H1 (cell line): ENCODE measurements at regions not wholly inside any gene's neighbourhood (a gene's known extent, or its start where the extent isn't known, plus 50 kb on each side); places are given as distances from the start of the nearest gene placed in this dataset.

Experiments
- CTCF ChIA-PET: fragments of 300-600 bp; sonication (Branson Sonifier 250); formaldehyde crosslinking; loops from one replicate; lab custom pipeline; 2021; ENCODE audit not compliant: partially characterized antibody; lab: Charles Lee
- POLR2A ChIA-PET: fragments of 300-600 bp; sonication (Branson Sonifier 250); formaldehyde crosslinking; loops from one replicate; lab custom pipeline; 2021; ENCODE audit warnings: inconsistent platforms; ENCODE audit not compliant: partially characterized antibody; lab: Charles Lee
- DNase-seq, 2 experiments: peaks; one replicate each; pipeline versions ENCODE4 v3.0.0 to v3.0.0-alpha.2; 2010 to 2022; ENCODE audit warnings: low spot score in 2 of 2, low read depth in 1 of 2, mixed read lengths in 1 of 2
- FAIRE-seq: peaks from 2 replicates; lab custom pipeline; 2011; peaks lifted over from hg19 to GRCh38; lab: Jason Lieb, UNC
- H2AFZ ChIP-seq: 2 replicates; pipeline ENCODE4 v1.8.1; 2012; ENCODE audit warnings: low read length, inconsistent platforms
- H2AK5ac ChIP-seq: 2 replicates; pipeline ENCODE4 v1.6.1; 2013; ENCODE audit warnings: low read depth, low read length
- H2BK120ac ChIP-seq: replicated peaks from 2 replicates; pipeline ENCODE3; 2013; ENCODE audit warnings: low read depth, low read length, inconsistent platforms
- H2BK12ac ChIP-seq: 2 replicates; pipeline ENCODE4 v1.6.1; 2013; ENCODE audit warnings: low read depth, low read length
- H2BK15ac ChIP-seq: 2 replicates; pipeline ENCODE4 v1.6.1; 2013; ENCODE audit warnings: low read length
- H2BK20ac ChIP-seq: 2 replicates; pipeline ENCODE4 v1.6.1; 2013; ENCODE audit warnings: low read length
- H2BK5ac ChIP-seq: 2 replicates; pipeline ENCODE4 v1.6.1; 2013; ENCODE audit warnings: low read depth, low read length
- H3K14ac ChIP-seq: 2 replicates; pipeline ENCODE4 v1.6.1; 2013; ENCODE audit warnings: inconsistent platforms; ENCODE audit not compliant: insufficient read length
- H3K18ac ChIP-seq: 2 replicates; pipeline ENCODE4 v1.6.1; 2013; ENCODE audit warnings: low read length; ENCODE audit errors: extremely low read depth
- H3K23ac ChIP-seq: 2 replicates; pipeline ENCODE4 v1.6.1; 2013; ENCODE audit warnings: inconsistent platforms; ENCODE audit not compliant: insufficient read length
- H3K23me2 ChIP-seq: 2 replicates; pipeline ENCODE4 v1.6.1; 2013; ENCODE audit warnings: low read depth, low read length
- H3K27ac ChIP-seq: 2 replicates; pipeline ENCODE4 v1.6.1; 2011; ENCODE audit warnings: low read depth, low read length, inconsistent platforms
- H3K27me3 ChIP-seq, 4 experiments: replicated peaks in 1 of 4; 1 replicate in 1 of 4; 2 replicates in 3 of 4; pipeline versions ENCODE4 v1.6.1 to v1.8.1; 2011 to 2013; ENCODE audit warnings: low read length in 3 of 4, mild to moderate bottlenecking in 3 of 4, inconsistent platforms in 2 of 4, mixed read lengths in 2 of 4, moderate library complexity in 1 of 4; ENCODE audit not compliant: control insufficient read depth in 3 of 4, insufficient read depth in 3 of 4; ENCODE audit errors: extremely low read depth in 1 of 4
- H3K36me3 ChIP-seq, 4 experiments: 2 replicates each; pipeline versions ENCODE4 v1.6.1 to v1.8.1; 2011 to 2013; ENCODE audit warnings: mild to moderate bottlenecking in 4 of 4, low read length in 3 of 4, moderate library complexity in 2 of 4, control low read depth in 1 of 4, inconsistent platforms in 1 of 4; ENCODE audit not compliant: insufficient read depth in 4 of 4, control insufficient read depth in 2 of 4
- H3K4ac ChIP-seq: replicated peaks from 2 replicates; pipeline ENCODE3; 2013; ENCODE audit warnings: low read length, low read depth, mixed read lengths, inconsistent platforms; ENCODE audit not compliant: insufficient read length
- H3K4me1 ChIP-seq, 4 experiments: replicated peaks in 1 of 4; 1 replicate in 1 of 4; 2 replicates in 3 of 4; pipeline versions ENCODE4 v1.6.1 to v1.8.1; 2011 to 2013; ENCODE audit warnings: low read length in 3 of 4, inconsistent platforms in 2 of 4, mixed read lengths in 1 of 4; ENCODE audit not compliant: insufficient read depth in 4 of 4, control insufficient read depth in 3 of 4
- H3K4me2 ChIP-seq, 2 experiments: 2 replicates each; pipeline versions ENCODE4 v1.6.1 to v1.8.1; 2011 to 2013; ENCODE audit warnings: low read depth in 2 of 2, low read length in 2 of 2, control low read depth in 1 of 2, inconsistent platforms in 1 of 2, mild to moderate bottlenecking in 1 of 2; ENCODE audit not compliant: insufficient read depth in 1 of 2
- H3K4me3 ChIP-seq, 4 experiments: fragments of 200-600, 300-600 bp in 1 of 4; sonication (generic), shearing (Covaris generic), sonication (Bioruptor Twin) in 1 of 4; 2 replicates each; pipeline versions ENCODE4 v1.5.1 to v1.8.1; 2011 to 2016; ENCODE audit warnings: low read length in 4 of 4, low read depth in 3 of 4, control low read depth in 2 of 4, inconsistent platforms in 2 of 4, mild to moderate bottlenecking in 2 of 4, mixed read lengths in 1 of 4, moderate library complexity in 1 of 4; ENCODE audit not compliant: insufficient read depth in 2 of 4; ENCODE audit errors: extremely low read depth in 1 of 4
- H3K56ac ChIP-seq: replicated peaks from 2 replicates; pipeline ENCODE3; 2013; ENCODE audit warnings: low read depth, mild to moderate bottlenecking, mixed read lengths, low read length, inconsistent platforms; ENCODE audit not compliant: insufficient read length
- H3K79me1 ChIP-seq: 2 replicates; pipeline ENCODE4 v1.6.1; 2013; ENCODE audit warnings: low read depth, low read length, control low read depth
- H3K79me2 ChIP-seq, 2 experiments: 2 replicates each; pipeline versions ENCODE4 v1.6.1 to v1.8.1; 2012 to 2013; ENCODE audit warnings: low read length in 2 of 2, mild to moderate bottlenecking in 2 of 2, inconsistent platforms in 1 of 2; ENCODE audit not compliant: insufficient read depth in 2 of 2, control insufficient read depth in 1 of 2
- H3K9ac ChIP-seq, 4 experiments: replicated peaks in 1 of 4; 1 replicate in 1 of 4; 2 replicates in 3 of 4; pipeline versions ENCODE4 v1.6.1 to v1.8.1; 2011 to 2013; ENCODE audit warnings: low read depth in 3 of 4, low read length in 3 of 4, control low read depth in 2 of 4, mild to moderate bottlenecking in 2 of 4, moderate library complexity in 2 of 4, inconsistent platforms in 1 of 4; ENCODE audit errors: extremely low read depth in 1 of 4
- H3K9me3 ChIP-seq, 2 experiments: 2 replicates each; pipeline versions ENCODE4 v1.6.1 to v1.8.1; 2012 to 2013; ENCODE audit warnings: mild to moderate bottlenecking in 2 of 2, moderate library complexity in 2 of 2, control low read depth in 1 of 2, inconsistent platforms in 1 of 2, low read depth in 1 of 2, low read length in 1 of 2, mixed read lengths in 1 of 2; ENCODE audit not compliant: insufficient read depth in 2 of 2
- H4K20me1 ChIP-seq, 2 experiments: replicated peaks in 1 of 2; 2 replicates each; pipeline versions ENCODE3 to v1.8.1; 2011 to 2013; ENCODE audit warnings: inconsistent platforms in 2 of 2, low read length in 2 of 2, mild to moderate bottlenecking in 1 of 2; ENCODE audit not compliant: insufficient read depth in 2 of 2, control insufficient read depth in 1 of 2
- H4K5ac ChIP-seq: 2 replicates; pipeline ENCODE4 v1.6.1; 2013; ENCODE audit warnings: low read length, low read depth, mixed read lengths, inconsistent platforms; ENCODE audit not compliant: insufficient read length
- H4K8ac ChIP-seq: 2 replicates; pipeline ENCODE4 v1.8.0; 2013; ENCODE audit warnings: mild to moderate bottlenecking, moderate library complexity, low read length, inconsistent platforms; ENCODE audit not compliant: insufficient read depth; ENCODE audit errors: extremely low read depth
- H4K91ac ChIP-seq: replicated peaks from 2 replicates; pipeline ENCODE3; 2013; ENCODE audit warnings: low read length, mixed read lengths, inconsistent platforms; ENCODE audit not compliant: insufficient read length
- BACH1 ChIP-seq: IDR thresholded peaks from 2 replicates; pipeline ENCODE4 v1.6.1; 2012; ENCODE audit warnings: low read length, improper control_type of control experiment
- BCL11A ChIP-seq, 2 experiments: IDR thresholded peaks; one replicate each; pipeline ENCODE4 v1.6.1; 2011; ENCODE audit warnings: low read depth in 2 of 2, low read length in 2 of 2, mild to moderate bottlenecking in 2 of 2
- CHD1 ChIP-seq: IDR thresholded peaks from 2 replicates; pipeline ENCODE4 v1.6.1; 2012; ENCODE audit warnings: low read depth, low read length, improper control_type of control experiment
- CTBP2 ChIP-seq: IDR thresholded peaks from 2 replicates; pipeline ENCODE4 v1.7.0; 2011; ENCODE audit warnings: borderline replicate concordance, mild to moderate bottlenecking, moderate library complexity, mixed read lengths, low read length; ENCODE audit not compliant: insufficient read depth, insufficient read length
- FOSL1 ChIP-seq: IDR thresholded peaks from 2 replicates; pipeline ENCODE4 v1.6.1; 2011; ENCODE audit warnings: mild to moderate bottlenecking, low read depth, low read length, moderate library complexity; ENCODE audit not compliant: insufficient read depth
- JUN ChIP-seq: IDR thresholded peaks from 2 replicates; pipeline ENCODE4 v1.6.1; 2011; ENCODE audit warnings: low read depth, mild to moderate bottlenecking, improper control_type of control experiment, low read length
- NANOG ChIP-seq: IDR thresholded peaks from 2 replicates; pipeline ENCODE4 v1.6.1; 2011; ENCODE audit warnings: low read length, low read depth, mild to moderate bottlenecking, inconsistent platforms; ENCODE audit not compliant: insufficient read depth, poor library complexity, severe bottlenecking
- POU5F1 ChIP-seq: IDR thresholded peaks from 2 replicates; pipeline ENCODE4 v1.6.1; 2011; ENCODE audit warnings: low read depth, mild to moderate bottlenecking, low read length, moderate library complexity
- SIRT6 ChIP-seq: IDR thresholded peaks from one replicate; pipeline ENCODE4 v1.7.1; 2012; ENCODE audit warnings: low read length, inconsistent platforms
- WGBS, 2 experiments: shearing (Covaris generic) in 1 of 2; methylation state at CpG; one replicate each; pipeline versions ENCODE4 v1.1.6 to v1.1.7; 2013 to 2015; ENCODE audit warnings: low lambda C conversion rate in 2 of 2, mixed read lengths in 2 of 2, inconsistent platforms in 1 of 2, low coverage in 1 of 2, missing lambda C conversion rate in 1 of 2; ENCODE audit not compliant: insufficient replicate concordance in 2 of 2, insufficient coverage in 1 of 2, insufficient read length in 1 of 2; ENCODE audit errors: extremely low coverage in 1 of 2, missing lambda C conversion rate in 1 of 2; 5-methylcytosine and 5-hydroxymethylcytosine counted together

DNA sequence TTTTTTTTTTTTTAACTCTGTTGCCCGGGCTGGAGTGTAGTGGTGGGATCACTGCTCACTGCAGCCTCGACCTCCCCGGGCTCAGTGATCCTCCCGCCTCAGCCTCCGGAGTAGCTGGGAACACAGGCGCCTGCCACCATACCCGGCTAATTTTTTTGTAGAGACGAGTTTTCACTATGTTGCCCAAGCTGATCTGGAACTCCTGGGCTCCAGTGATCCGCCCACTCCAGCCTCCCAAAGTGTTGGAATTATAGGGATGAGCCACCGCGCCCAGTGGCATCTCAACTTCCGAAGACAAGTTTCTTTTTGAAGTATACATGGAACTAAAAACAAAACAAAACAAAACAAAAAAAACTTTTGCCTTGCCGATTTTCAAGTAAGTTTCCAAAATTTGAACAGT lies 66.6 kb upstream of the ZNF184 start:
- Histone ChIP-seq H3K27ac (no peak overlapping the region), H3K36me3 (no peaks in the 10 kb centered on the region), H2AFZ (no peak overlapping the region; the same call in 1 of the 2 replicates), H3K4me1 (no peaks in the 10 kb centered on the region; a peak in 1 of 7 replicates), H3K23me2 (no peaks in the 10 kb centered on the region), H2BK12ac (no peak overlapping the region), H3K79me1 (no peaks in the 10 kb centered on the region), H2BK5ac (no peak overlapping the region), H4K91ac (no peak overlapping the region), H3K56ac (no peak overlapping the region), H3K4me2 (peak overlapping the region; percentile 37 to 45; a peak in 3 of 4 replicates), H3K18ac (no peak overlapping the region), H2BK15ac (no peak overlapping the region), H3K14ac (no peak overlapping the region), H3K9ac (no peak overlapping the region), H3K23ac (no peak overlapping the region), H3K9me3 (no peaks in the 10 kb centered on the region), H3K4ac (no peak overlapping the region), H2AK5ac (no peak overlapping the region), H3K79me2 (no peaks in the 10 kb centered on the region), H3K27me3 (no peaks in the 10 kb centered on the region), H4K20me1 (no peaks in the 10 kb centered on the region), H2BK120ac (no peak overlapping the region), H4K8ac (no peak overlapping the region), H4K5ac (no peak overlapping the region), H2BK20ac (no peak overlapping the region), H3K4me3 (peak overlapping the region; percentile 27 to 55 (median 30); a peak in 6 of 8 replicates)
- FAIRE-seq (no peak), DNase-seq (no peak)
- WGBS, 2 experiments = 66% methylated on average over 13 of the region's 13 CpGs; no CpG with 5 or more reads in 1 of the 2 experiments
- POLR2A ChIA-PET = interaction anchor here (0.6 to 1.1 kb wide), 4 partner anchors 21 to 1346 kb away, joined by 3 to 4 read pairs (median 3); no protein-coding TSS in a partner anchor
- TF ChIP-seq NANOG (no peak), CTBP2 (no peak), CHD1 (no peak), FOSL1 (no peak), BACH1 (no peak), JUN (no peak), BCL11A (IDR thresholded peaks at IDR 0.05; ENCODE audit: low read depth in 2 of 2, low read length in 2 of 2) (no peak), SIRT6 (no peak), POU5F1 (no peak)
- CTCF ChIA-PET = interaction anchor here (0.6 to 0.8 kb wide), 2 partner anchors 14 to 36 kb away, joined by 3 read pairs; no protein-coding TSS in a partner anchor
